GM12878 (cell line): ENCODE measurements at regions not wholly inside any gene's neighbourhood (a gene's known extent, or its start where the extent isn't known, plus 50 kb on each side); places are given as distances from the start of the nearest gene placed in this dataset.

ENCODE experiments used
- ATAC-seq: fragments of 200-7000 bp; cut with Tn5 transposase; 3 replicates; pipeline ENCODE4 v1.9.1; 2020; ENCODE audit warnings: mild to moderate bottlenecking, moderate library complexity
- BruUV-seq: library from RNA; stranded (reverse); fragments of 400-500 nt; replicated peaks from 2 replicates; lab custom pipeline; 2021; lab: Mats Ljungman, UMichigan
- CTCF ChIA-PET: fragments of 300-600 bp; sonication (Branson Sonifier 250); formaldehyde crosslinking; extraction: SDS; loops from one replicate; lab custom pipeline; 2021; ENCODE audit warnings: inconsistent platforms; lab: Yijun Ruan, JAX
- POLR2A ChIA-PET: fragments of 350-600 bp; formaldehyde crosslinking; extraction: SDS; loops from one replicate; lab custom pipeline; 2021; ENCODE audit warnings: inconsistent platforms; lab: Charles Lee
- RAD21 ChIA-PET: fragments of 300-600 bp; sonication (Branson Sonifier 250); formaldehyde crosslinking; loops from one replicate; lab custom pipeline; 2023; ENCODE audit warnings: antibody characterized with exemption; ENCODE audit not compliant: unreplicated experiment; lab: Charles Lee
- SMC1A ChIA-PET: fragments of 300-600 bp; sonication (Branson Sonifier 250); formaldehyde crosslinking; loops from one replicate; lab custom pipeline; 2023; ENCODE audit not compliant: unreplicated experiment, uncharacterized antibody; lab: Charles Lee
- DNase-seq: peaks from one replicate; pipeline ENCODE4 v3.0.0-alpha.2; 2011; ENCODE audit warnings: low read depth, low spot score
- FAIRE-seq: peaks from 3 replicates; lab custom pipeline; 2011; peaks lifted over from hg19 to GRCh38; lab: Jason Lieb, UNC
- H2AFZ ChIP-seq: 2 replicates; pipeline ENCODE4 v1.6.0; 2011; ENCODE audit warnings: low read depth, low read length, control low read depth; ENCODE audit not compliant: control insufficient read depth
- H3K27ac ChIP-seq: 2 replicates; pipeline ENCODE4 v1.5.1; 2011; ENCODE audit warnings: control low read depth; ENCODE audit not compliant: control insufficient read depth, insufficient read depth
- H3K27me3 ChIP-seq, 2 experiments: replicated peaks in 1 of 2; 2 replicates each; pipeline versions ENCODE4 v1.6.0 to v1.6.1; 2011; ENCODE audit warnings: low read length in 1 of 2; ENCODE audit not compliant: control insufficient read depth in 2 of 2, insufficient read depth in 2 of 2
- H3K36me3 ChIP-seq, 2 experiments: 2 replicates each; pipeline ENCODE4 v1.5.1; 2011; ENCODE audit warnings: low read length in 1 of 2; ENCODE audit not compliant: control insufficient read depth in 2 of 2, insufficient read depth in 2 of 2
- H3K4me1 ChIP-seq: 2 replicates; pipeline ENCODE4 v1.6.1; 2011; ENCODE audit warnings: mild to moderate bottlenecking, low read length, moderate library complexity, mixed read lengths; ENCODE audit not compliant: control insufficient read depth, insufficient read depth
- H3K4me2 ChIP-seq: 2 replicates; pipeline ENCODE4 v1.6.0; 2011; ENCODE audit warnings: control low read depth; ENCODE audit not compliant: control insufficient read depth, insufficient read depth
- H3K4me3 ChIP-seq: fragments of 200-600 bp; sonication (generic); 2 replicates; pipeline ENCODE4 v1.5.1; 2016
- H3K79me2 ChIP-seq: 2 replicates; pipeline ENCODE4 v1.6.0; 2011; ENCODE audit warnings: low read length; ENCODE audit not compliant: control insufficient read depth, insufficient read depth
- H3K9ac ChIP-seq: 2 replicates; pipeline ENCODE4 v1.8.0; 2011; ENCODE audit warnings: low read length, control low read depth, mixed read lengths; ENCODE audit not compliant: control insufficient read depth, insufficient read depth
- H3K9me3 ChIP-seq: replicated peaks from 3 replicates; pipeline ENCODE4 v1.5.1; 2011; ENCODE audit warnings: mild to moderate bottlenecking, low read length; ENCODE audit not compliant: control insufficient read depth, insufficient read depth
- H4K20me1 ChIP-seq: 2 replicates; pipeline ENCODE4 v1.6.0; 2011; ENCODE audit not compliant: control insufficient read depth, insufficient read depth
- ATF7 ChIP-seq: fragments of 450-650 bp; IDR thresholded peaks from 2 replicates; pipeline ENCODE4 v1.6.1; 2016; ENCODE audit warnings: low read depth, mild to moderate bottlenecking
- CHD4 ChIP-seq: fragments of 200-600 bp; sonication (generic); IDR thresholded peaks from 2 replicates; pipeline ENCODE4 v1.6.1; 2016; ENCODE audit warnings: mild to moderate bottlenecking
- GABPA ChIP-seq: IDR thresholded peaks from 2 replicates; pipeline ENCODE4 v1.6.1; 2014; ENCODE audit warnings: antibody characterized with exemption, low read depth, mild to moderate bottlenecking, inconsistent platforms
- IRF3 ChIP-seq: fragments of 450-650 bp; IDR thresholded peaks from 2 replicates; pipeline ENCODE4 v1.6.1; 2014; ENCODE audit warnings: mild to moderate bottlenecking
- NR2C1 ChIP-seq: fragments of 450-650 bp; IDR thresholded peaks from 2 replicates; pipeline ENCODE4 v1.6.1; 2017; ENCODE audit warnings: antibody characterized with exemption, mild to moderate bottlenecking, moderate library complexity
- SUZ12 ChIP-seq: fragments of 200-600 bp; sonication (generic); IDR thresholded peaks from one replicate; pipeline ENCODE4 v1.6.1; 2018; ENCODE audit warnings: antibody characterized with exemption, mild to moderate bottlenecking; ENCODE audit not compliant: unreplicated experiment
- TCF3 ChIP-seq: IDR thresholded peaks from 2 replicates; pipeline ENCODE4 v1.6.1; 2012; ENCODE audit warnings: low read depth, mild to moderate bottlenecking, low read length, borderline replicate concordance; ENCODE audit not compliant: insufficient read depth
- TCF7 ChIP-seq: IDR thresholded peaks from 2 replicates; pipeline ENCODE4 v1.6.1; 2014; ENCODE audit warnings: antibody characterized with exemption, borderline replicate concordance
- WGBS: methylation state at CpG from one replicate; pipeline ENCODE4 v1.1.6; 2016; ENCODE audit warnings: low lambda C conversion rate; ENCODE audit not compliant: insufficient replicate concordance, insufficient coverage; ENCODE audit errors: missing lambda C conversion rate; 5-methylcytosine and 5-hydroxymethylcytosine counted together
- in situ Hi-C: fragments of 300-500 bp; cut with MboI; formaldehyde crosslinking; loops from 9 replicates; pipeline ENCODE4 v1.14.3; 2018; ENCODE audit warnings: mixed read lengths
- intact Hi-C: fragments of 100-400 bp; cut with micrococcal nuclease; formaldehyde crosslinking; loops from one replicate; pipeline ENCODE4 v1.14.2; 2022; ENCODE audit not compliant: unreplicated experiment
- TF ChIP-seq, protein P1 (sequence below): fragments of 450-650 bp; IDR thresholded peaks from 2 replicates; pipeline ENCODE4 v1.6.1; 2017; ENCODE audit warnings: borderline replicate concordance

DNA sequence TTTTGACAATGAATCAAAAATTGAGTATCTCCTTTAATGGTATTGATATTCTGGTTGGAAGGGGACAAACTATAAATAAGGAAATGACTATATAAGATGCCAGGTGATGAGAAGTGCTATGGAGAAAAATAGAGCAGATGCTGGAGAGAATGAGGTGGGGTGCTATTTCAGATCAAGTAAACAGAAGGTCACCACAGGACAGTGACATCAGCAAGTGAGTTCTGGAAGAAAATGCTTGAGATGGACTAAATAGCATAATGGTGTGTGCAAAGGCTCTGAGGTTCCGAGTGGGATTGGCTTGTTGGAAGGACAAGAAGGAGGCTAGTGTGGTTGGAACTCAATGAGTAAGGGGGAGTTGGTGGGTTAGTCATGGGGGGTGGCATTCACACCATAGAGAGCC is 157.5 kb upstream of the SGCD start:
- FAIRE-seq, result no peak
- H3K27ac ChIP-seq, result no peak overlapping the region
- ChIA-PET SMC1A (no interaction called here), RAD21 (no interaction called here), CTCF (no interaction called here), POLR2A (no interaction called here)
- in situ Hi-C loops (no loop called here), intact Hi-C loops (no loop called here)
- H4K20me1 ChIP-seq, result no peaks in the 10 kb centered on the region
- H3K9me3 ChIP-seq, result no peaks in the 10 kb centered on the region
- ATAC-seq, result no peak
- H3K27me3 ChIP-seq, result no peaks in the 10 kb centered on the region
- no peak overlapping the region for H3K9ac ChIP-seq
- H3K4me1 ChIP-seq, result no peaks in the 10 kb centered on the region
- no peak overlapping the region for H2AFZ ChIP-seq
- BruUV-seq, result no TSS peak
- no peak overlapping the region for H3K4me2 ChIP-seq
- TF ChIP-seq GABPA (no peak), TCF7 (no peak), ATF7 (no peak), SUZ12 (no peak), NR2C1 (no peak), IRF3 (no peak), TCF3 (no peak), CHD4 (no peak)
- TF ChIP-seq, protein P1, sequence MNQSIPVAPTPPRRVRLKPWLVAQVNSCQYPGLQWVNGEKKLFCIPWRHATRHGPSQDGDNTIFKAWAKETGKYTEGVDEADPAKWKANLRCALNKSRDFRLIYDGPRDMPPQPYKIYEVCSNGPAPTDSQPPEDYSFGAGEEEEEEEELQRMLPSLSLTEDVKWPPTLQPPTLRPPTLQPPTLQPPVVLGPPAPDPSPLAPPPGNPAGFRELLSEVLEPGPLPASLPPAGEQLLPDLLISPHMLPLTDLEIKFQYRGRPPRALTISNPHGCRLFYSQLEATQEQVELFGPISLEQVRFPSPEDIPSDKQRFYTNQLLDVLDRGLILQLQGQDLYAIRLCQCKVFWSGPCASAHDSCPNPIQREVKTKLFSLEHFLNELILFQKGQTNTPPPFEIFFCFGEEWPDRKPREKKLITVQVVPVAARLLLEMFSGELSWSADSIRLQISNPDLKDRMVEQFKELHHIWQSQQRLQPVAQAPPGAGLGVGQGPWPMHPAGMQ, result no peak
- DNase-seq, result no peak
- WGBS, result 36% methylated on average over 1 of the region's 1 CpG
- H3K4me3 ChIP-seq, result no peak overlapping the region
- no peaks in the 10 kb centered on the region for H3K79me2 ChIP-seq
- H3K36me3 ChIP-seq, result no peaks in the 10 kb centered on the region
